WTC11 (cell line): ENCODE measurements at regions not wholly inside any gene's neighbourhood (a gene's known extent, or its start where the extent isn't known, plus 50 kb on each side); places are given as distances from the start of the nearest gene placed in this dataset.

ENCODE experiments used
- ATAC-seq: fragments of 200-7000 bp; cut with Tn5 transposase; 2 replicates; pipeline ENCODE4 v1.10.0; 2021; ENCODE audit warnings: mild to moderate bottlenecking, moderate library complexity
- CTCF ChIA-PET: fragments of 300-600 bp; sonication (Branson Sonifier 250); formaldehyde crosslinking; loops from one replicate; lab custom pipeline; 2021; ENCODE audit warnings: antibody characterized with exemption; lab: Charles Lee
- POLR2A ChIA-PET: fragments of 350-600 bp; sonication (Branson Sonifier 250); formaldehyde crosslinking; loops from one replicate; lab custom pipeline; 2021; ENCODE audit warnings: antibody characterized with exemption; lab: Charles Lee
- DNase-seq: peaks from one replicate; pipeline ENCODE4 v3.0.0; 2021; ENCODE audit warnings: low spot score
- H3K27ac Mint-ChIP-seq: 2 replicates; pipeline ENCODE4 v1.8.0; 2021; ENCODE audit warnings: mixed read lengths
- H3K27me3 Mint-ChIP-seq: 2 replicates; pipeline ENCODE4 v1.8.0; 2021; ENCODE audit warnings: low read depth, mild to moderate bottlenecking, moderate library complexity, mixed read lengths
- H3K36me3 Mint-ChIP-seq: 2 replicates; pipeline ENCODE4 v1.8.0; 2021; ENCODE audit warnings: mixed read lengths
- H3K4me1 Mint-ChIP-seq: 2 replicates; pipeline ENCODE4 v1.8.0; 2022; ENCODE audit warnings: mixed read lengths
- H3K4me3 Mint-ChIP-seq: 2 replicates; pipeline ENCODE4 v1.8.0; 2021; ENCODE audit warnings: mild to moderate bottlenecking, moderate library complexity, mixed read lengths
- H3K9me3 Mint-ChIP-seq: 2 replicates; pipeline ENCODE4 v1.8.0; 2021; ENCODE audit warnings: mixed read lengths
- CREM ChIP-seq: sonication (generic); formaldehyde crosslinking; IDR thresholded peaks from 2 replicates; pipeline ENCODE4 v1.8.1; 2022; ENCODE audit warnings: mild to moderate bottlenecking, missing genetic modification reagents, moderate library complexity
- EMX1 ChIP-seq: fragments of 250-450 bp; sonication (Bioruptor Pico); IDR thresholded peaks from 2 replicates; pipeline ENCODE4 v1.8.0; 2021; ENCODE audit warnings: mild to moderate bottlenecking
- FOXJ3 ChIP-seq: sonication (generic); formaldehyde crosslinking; IDR thresholded peaks from 2 replicates; pipeline ENCODE4 v1.9.0; 2021; ENCODE audit warnings: missing genetic modification reagents, mild to moderate bottlenecking, borderline replicate concordance
- GTF2I ChIP-seq: fragments of 250-450 bp; sonication (Bioruptor Pico); conservative IDR thresholded peaks from 2 replicates; pipeline ENCODE4 v1.4.0; 2021; ENCODE audit warnings: mild to moderate bottlenecking
- NFATC4 ChIP-seq: fragments of 250-450 bp; sonication (Bioruptor Pico); IDR thresholded peaks from 2 replicates; pipeline ENCODE4 v1.9.0; 2021; ENCODE audit warnings: mild to moderate bottlenecking
- NR1H2 ChIP-seq: sonication (generic); formaldehyde crosslinking; IDR thresholded peaks from 2 replicates; pipeline ENCODE4 v1.9.0; 2021; ENCODE audit warnings: mild to moderate bottlenecking, moderate library complexity, missing genetic modification reagents
- NR2C2 ChIP-seq: sonication (generic); formaldehyde crosslinking; IDR thresholded peaks from 2 replicates; pipeline ENCODE4 v1.8.0; 2022; ENCODE audit warnings: mild to moderate bottlenecking, missing genetic modification reagents
- PRRX2 ChIP-seq: fragments of 250-450 bp; sonication (Bioruptor Pico); IDR thresholded peaks from 2 replicates; pipeline ENCODE4 v1.8.0; 2021; ENCODE audit warnings: mild to moderate bottlenecking
- TP53 ChIP-seq: sonication (generic); formaldehyde crosslinking; IDR thresholded peaks from 2 replicates; pipeline ENCODE4 v1.8.1; 2023; ENCODE audit warnings: mild to moderate bottlenecking, missing genetic modification reagents
- ZNF138 ChIP-seq: sonication (generic); formaldehyde crosslinking; conservative IDR thresholded peaks from 2 replicates; pipeline ENCODE4 v1.8.1; 2022; ENCODE audit warnings: mild to moderate bottlenecking, moderate library complexity, missing genetic modification reagents
- TF ChIP-seq, protein P1 (sequence below): sonication (generic); formaldehyde crosslinking; conservative IDR thresholded peaks from 2 replicates; pipeline ENCODE4 v1.8.1; 2023; ENCODE audit warnings: mild to moderate bottlenecking, low read depth, missing genetic modification reagents, moderate library complexity
- TF ChIP-seq, protein P2 (sequence below): sonication (generic); formaldehyde crosslinking; IDR thresholded peaks from 2 replicates; pipeline ENCODE4 v1.8.0; 2022; ENCODE audit warnings: missing genetic modification reagents
- TF ChIP-seq, protein P3 (sequence below): sonication (generic); formaldehyde crosslinking; IDR thresholded peaks from 2 replicates; pipeline ENCODE4 v1.8.1; 2023; ENCODE audit warnings: mild to moderate bottlenecking, missing genetic modification reagents, borderline replicate concordance
- TF ChIP-seq, protein P4 (sequence below): sonication (generic); formaldehyde crosslinking; IDR thresholded peaks from 2 replicates; pipeline ENCODE4 v1.8.1; 2023; ENCODE audit warnings: mild to moderate bottlenecking, missing genetic modification reagents, moderate library complexity
- TF ChIP-seq, protein P5 (sequence below): sonication (generic); formaldehyde crosslinking; IDR thresholded peaks from 2 replicates; pipeline ENCODE4 v1.8.0; 2023; ENCODE audit warnings: mild to moderate bottlenecking, missing genetic modification reagents
- TF ChIP-seq, protein P6 (sequence below): sonication (generic); formaldehyde crosslinking; IDR thresholded peaks from 2 replicates; pipeline ENCODE4 v1.8.0; 2022; ENCODE audit warnings: mild to moderate bottlenecking, missing genetic modification reagents

DNA sequence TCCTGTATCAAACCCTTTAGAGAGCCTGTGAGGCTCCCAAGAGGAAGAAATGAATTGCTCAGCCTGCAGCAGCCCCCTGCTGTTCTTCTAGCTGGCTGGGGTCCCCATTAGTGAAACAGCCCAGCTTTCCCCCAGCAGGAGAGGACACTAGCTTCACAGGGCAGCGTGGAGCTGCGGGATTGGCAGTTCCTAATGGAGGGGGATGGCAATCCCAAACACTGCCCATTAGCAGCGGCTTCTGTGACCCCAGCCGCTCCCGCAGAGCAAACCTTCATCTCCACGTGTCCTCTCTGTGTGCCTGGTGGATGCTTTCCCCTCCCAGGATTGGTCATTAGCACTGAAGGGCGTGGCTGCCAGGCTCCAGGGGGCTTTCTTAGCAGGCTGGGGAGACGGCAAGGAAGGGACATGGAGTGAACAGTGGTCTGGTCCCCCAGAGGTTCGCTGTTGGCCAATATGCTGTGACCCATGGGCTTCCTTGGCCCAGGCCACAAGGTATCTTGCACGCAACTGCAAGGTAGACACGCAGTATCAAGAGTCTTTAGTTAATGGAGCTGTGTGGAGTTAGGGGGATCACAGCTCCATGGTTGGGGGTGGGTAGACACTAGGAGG, 322.5 kb upstream of the ZMIZ1 start:
- POLR2A ChIA-PET: no interaction called here
- no peaks in the 10 kb centered on the region for H3K36me3 Mint-ChIP-seq
- H3K27me3 Mint-ChIP-seq: no peaks in the 10 kb centered on the region
- DNase-seq (no peak), ATAC-seq (peak; percentile 40)
- H3K9me3 Mint-ChIP-seq: peaks cover 7% of the 10 kb centered on the region
- H3K4me3 Mint-ChIP-seq: no peak overlapping the region
- H3K27ac Mint-ChIP-seq: no peak overlapping the region
- peaks cover 19% of the 10 kb centered on the region; the same call in 1 of the 2 replicates for H3K4me1 Mint-ChIP-seq
- CTCF ChIA-PET: interaction anchor here (0.6 kb wide), 1 partner anchor 795 kb away, joined by 3 read pairs; no protein-coding TSS in a partner anchor
- TF ChIP-seq NFATC4 (CRISPR knock-in tag) (no peak), PRRX2 (CRISPR knock-in tag) (no peak), EMX1 (no peak), CREM (CRISPR knock-in tag) (no peak), TP53 (CRISPR knock-in tag) (no peak), ZNF138 (no peak), FOXJ3 (CRISPR knock-in tag) (no peak), NR2C2 (no peak), GTF2I (CRISPR knock-in tag) (no peak), NR1H2 (CRISPR knock-in tag) (no peak)
- TF ChIP-seq, protein P1, sequence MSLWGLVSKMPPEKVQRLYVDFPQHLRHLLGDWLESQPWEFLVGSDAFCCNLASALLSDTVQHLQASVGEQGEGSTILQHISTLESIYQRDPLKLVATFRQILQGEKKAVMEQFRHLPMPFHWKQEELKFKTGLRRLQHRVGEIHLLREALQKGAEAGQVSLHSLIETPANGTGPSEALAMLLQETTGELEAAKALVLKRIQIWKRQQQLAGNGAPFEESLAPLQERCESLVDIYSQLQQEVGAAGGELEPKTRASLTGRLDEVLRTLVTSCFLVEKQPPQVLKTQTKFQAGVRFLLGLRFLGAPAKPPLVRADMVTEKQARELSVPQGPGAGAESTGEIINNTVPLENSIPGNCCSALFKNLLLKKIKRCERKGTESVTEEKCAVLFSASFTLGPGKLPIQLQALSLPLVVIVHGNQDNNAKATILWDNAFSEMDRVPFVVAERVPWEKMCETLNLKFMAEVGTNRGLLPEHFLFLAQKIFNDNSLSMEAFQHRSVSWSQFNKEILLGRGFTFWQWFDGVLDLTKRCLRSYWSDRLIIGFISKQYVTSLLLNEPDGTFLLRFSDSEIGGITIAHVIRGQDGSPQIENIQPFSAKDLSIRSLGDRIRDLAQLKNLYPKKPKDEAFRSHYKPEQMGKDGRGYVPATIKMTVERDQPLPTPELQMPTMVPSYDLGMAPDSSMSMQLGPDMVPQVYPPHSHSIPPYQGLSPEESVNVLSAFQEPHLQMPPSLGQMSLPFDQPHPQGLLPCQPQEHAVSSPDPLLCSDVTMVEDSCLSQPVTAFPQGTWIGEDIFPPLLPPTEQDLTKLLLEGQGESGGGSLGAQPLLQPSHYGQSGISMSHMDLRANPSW (CRISPR knock-in tag): no peak
- TF ChIP-seq, protein P2, sequence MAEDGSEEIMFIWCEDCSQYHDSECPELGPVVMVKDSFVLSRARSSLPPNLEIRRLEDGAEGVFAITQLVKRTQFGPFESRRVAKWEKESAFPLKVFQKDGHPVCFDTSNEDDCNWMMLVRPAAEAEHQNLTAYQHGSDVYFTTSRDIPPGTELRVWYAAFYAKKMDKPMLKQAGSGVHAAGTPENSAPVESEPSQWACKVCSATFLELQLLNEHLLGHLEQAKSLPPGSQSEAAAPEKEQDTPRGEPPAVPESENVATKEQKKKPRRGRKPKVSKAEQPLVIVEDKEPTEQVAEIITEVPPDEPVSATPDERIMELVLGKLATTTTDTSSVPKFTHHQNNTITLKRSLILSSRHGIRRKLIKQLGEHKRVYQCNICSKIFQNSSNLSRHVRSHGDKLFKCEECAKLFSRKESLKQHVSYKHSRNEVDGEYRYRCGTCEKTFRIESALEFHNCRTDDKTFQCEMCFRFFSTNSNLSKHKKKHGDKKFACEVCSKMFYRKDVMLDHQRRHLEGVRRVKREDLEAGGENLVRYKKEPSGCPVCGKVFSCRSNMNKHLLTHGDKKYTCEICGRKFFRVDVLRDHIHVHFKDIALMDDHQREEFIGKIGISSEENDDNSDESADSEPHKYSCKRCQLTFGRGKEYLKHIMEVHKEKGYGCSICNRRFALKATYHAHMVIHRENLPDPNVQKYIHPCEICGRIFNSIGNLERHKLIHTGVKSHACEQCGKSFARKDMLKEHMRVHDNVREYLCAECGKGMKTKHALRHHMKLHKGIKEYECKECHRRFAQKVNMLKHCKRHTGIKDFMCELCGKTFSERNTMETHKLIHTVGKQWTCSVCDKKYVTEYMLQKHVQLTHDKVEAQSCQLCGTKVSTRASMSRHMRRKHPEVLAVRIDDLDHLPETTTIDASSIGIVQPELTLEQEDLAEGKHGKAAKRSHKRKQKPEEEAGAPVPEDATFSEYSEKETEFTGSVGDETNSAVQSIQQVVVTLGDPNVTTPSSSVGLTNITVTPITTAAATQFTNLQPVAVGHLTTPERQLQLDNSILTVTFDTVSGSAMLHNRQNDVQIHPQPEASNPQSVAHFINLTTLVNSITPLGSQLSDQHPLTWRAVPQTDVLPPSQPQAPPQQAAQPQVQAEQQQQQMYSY (CRISPR knock-in tag): no peak
- TF ChIP-seq, protein P3, sequence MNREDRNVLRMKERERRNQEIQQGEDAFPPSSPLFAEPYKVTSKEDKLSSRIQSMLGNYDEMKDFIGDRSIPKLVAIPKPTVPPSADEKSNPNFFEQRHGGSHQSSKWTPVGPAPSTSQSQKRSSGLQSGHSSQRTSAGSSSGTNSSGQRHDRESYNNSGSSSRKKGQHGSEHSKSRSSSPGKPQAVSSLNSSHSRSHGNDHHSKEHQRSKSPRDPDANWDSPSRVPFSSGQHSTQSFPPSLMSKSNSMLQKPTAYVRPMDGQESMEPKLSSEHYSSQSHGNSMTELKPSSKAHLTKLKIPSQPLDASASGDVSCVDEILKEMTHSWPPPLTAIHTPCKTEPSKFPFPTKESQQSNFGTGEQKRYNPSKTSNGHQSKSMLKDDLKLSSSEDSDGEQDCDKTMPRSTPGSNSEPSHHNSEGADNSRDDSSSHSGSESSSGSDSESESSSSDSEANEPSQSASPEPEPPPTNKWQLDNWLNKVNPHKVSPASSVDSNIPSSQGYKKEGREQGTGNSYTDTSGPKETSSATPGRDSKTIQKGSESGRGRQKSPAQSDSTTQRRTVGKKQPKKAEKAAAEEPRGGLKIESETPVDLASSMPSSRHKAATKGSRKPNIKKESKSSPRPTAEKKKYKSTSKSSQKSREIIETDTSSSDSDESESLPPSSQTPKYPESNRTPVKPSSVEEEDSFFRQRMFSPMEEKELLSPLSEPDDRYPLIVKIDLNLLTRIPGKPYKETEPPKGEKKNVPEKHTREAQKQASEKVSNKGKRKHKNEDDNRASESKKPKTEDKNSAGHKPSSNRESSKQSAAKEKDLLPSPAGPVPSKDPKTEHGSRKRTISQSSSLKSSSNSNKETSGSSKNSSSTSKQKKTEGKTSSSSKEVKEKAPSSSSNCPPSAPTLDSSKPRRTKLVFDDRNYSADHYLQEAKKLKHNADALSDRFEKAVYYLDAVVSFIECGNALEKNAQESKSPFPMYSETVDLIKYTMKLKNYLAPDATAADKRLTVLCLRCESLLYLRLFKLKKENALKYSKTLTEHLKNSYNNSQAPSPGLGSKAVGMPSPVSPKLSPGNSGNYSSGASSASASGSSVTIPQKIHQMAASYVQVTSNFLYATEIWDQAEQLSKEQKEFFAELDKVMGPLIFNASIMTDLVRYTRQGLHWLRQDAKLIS: no peak
- TF ChIP-seq, protein P4, sequence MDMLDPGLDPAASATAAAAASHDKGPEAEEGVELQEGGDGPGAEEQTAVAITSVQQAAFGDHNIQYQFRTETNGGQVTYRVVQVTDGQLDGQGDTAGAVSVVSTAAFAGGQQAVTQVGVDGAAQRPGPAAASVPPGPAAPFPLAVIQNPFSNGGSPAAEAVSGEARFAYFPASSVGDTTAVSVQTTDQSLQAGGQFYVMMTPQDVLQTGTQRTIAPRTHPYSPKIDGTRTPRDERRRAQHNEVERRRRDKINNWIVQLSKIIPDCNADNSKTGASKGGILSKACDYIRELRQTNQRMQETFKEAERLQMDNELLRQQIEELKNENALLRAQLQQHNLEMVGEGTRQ (CRISPR knock-in tag): no peak
- TF ChIP-seq, protein P5, sequence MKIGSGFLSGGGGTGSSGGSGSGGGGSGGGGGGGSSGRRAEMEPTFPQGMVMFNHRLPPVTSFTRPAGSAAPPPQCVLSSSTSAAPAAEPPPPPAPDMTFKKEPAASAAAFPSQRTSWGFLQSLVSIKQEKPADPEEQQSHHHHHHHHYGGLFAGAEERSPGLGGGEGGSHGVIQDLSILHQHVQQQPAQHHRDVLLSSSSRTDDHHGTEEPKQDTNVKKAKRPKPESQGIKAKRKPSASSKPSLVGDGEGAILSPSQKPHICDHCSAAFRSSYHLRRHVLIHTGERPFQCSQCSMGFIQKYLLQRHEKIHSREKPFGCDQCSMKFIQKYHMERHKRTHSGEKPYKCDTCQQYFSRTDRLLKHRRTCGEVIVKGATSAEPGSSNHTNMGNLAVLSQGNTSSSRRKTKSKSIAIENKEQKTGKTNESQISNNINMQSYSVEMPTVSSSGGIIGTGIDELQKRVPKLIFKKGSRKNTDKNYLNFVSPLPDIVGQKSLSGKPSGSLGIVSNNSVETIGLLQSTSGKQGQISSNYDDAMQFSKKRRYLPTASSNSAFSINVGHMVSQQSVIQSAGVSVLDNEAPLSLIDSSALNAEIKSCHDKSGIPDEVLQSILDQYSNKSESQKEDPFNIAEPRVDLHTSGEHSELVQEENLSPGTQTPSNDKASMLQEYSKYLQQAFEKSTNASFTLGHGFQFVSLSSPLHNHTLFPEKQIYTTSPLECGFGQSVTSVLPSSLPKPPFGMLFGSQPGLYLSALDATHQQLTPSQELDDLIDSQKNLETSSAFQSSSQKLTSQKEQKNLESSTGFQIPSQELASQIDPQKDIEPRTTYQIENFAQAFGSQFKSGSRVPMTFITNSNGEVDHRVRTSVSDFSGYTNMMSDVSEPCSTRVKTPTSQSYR: no peak
- TF ChIP-seq, protein P6, sequence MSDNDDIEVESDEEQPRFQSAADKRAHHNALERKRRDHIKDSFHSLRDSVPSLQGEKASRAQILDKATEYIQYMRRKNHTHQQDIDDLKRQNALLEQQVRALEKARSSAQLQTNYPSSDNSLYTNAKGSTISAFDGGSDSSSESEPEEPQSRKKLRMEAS (CRISPR knock-in tag): no peak
